22Rv1 (cell line): ENCODE measurements at regions not wholly inside any gene's neighbourhood (a gene's known extent, or its start where the extent isn't known, plus 50 kb on each side); places are given as distances from the start of the nearest gene placed in this dataset.

ENCODE experiments used
- H3K27ac ChIP-seq: fragments of 450-650 bp; 2 replicates; pipeline ENCODE4 v1.5.1; 2017
- ZFX ChIP-seq: fragments of 450-650 bp; IDR thresholded peaks from 2 replicates; pipeline ENCODE4 v1.6.1; 2017; ENCODE audit warnings: antibody characterized with exemption, borderline replicate concordance
- TF ChIP-seq, protein P1 (sequence below): fragments of 450-650 bp; IDR thresholded peaks from 2 replicates; pipeline ENCODE4 v1.5.1; 2017; ENCODE audit warnings: mild to moderate bottlenecking

DNA sequence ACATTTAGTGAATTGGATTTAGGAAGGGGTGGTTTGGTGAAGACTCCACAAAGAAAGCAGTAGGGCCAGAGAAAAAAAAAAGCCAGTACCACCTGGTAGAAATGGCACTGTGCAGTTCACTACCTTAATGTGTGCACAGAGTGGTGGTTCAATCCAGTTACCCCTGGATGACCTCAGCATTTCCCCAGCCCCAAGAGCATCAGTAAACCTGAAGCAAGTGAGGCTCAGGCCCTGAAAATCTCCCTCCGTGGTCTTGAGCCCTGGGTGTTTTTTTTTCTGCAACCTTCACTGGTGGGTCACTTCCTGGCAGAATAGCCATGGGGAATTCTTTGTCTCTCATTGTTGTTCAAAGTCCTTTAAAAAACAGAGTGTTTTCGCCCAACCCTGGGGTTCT, 202.9 kb downstream of the GADD45G start:
- TF ChIP-seq, protein P1, sequence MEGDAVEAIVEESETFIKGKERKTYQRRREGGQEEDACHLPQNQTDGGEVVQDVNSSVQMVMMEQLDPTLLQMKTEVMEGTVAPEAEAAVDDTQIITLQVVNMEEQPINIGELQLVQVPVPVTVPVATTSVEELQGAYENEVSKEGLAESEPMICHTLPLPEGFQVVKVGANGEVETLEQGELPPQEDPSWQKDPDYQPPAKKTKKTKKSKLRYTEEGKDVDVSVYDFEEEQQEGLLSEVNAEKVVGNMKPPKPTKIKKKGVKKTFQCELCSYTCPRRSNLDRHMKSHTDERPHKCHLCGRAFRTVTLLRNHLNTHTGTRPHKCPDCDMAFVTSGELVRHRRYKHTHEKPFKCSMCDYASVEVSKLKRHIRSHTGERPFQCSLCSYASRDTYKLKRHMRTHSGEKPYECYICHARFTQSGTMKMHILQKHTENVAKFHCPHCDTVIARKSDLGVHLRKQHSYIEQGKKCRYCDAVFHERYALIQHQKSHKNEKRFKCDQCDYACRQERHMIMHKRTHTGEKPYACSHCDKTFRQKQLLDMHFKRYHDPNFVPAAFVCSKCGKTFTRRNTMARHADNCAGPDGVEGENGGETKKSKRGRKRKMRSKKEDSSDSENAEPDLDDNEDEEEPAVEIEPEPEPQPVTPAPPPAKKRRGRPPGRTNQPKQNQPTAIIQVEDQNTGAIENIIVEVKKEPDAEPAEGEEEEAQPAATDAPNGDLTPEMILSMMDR: no peak
- no peak for TF ChIP-seq ZFX
- no peak overlapping the region for H3K27ac ChIP-seq

DNA sequence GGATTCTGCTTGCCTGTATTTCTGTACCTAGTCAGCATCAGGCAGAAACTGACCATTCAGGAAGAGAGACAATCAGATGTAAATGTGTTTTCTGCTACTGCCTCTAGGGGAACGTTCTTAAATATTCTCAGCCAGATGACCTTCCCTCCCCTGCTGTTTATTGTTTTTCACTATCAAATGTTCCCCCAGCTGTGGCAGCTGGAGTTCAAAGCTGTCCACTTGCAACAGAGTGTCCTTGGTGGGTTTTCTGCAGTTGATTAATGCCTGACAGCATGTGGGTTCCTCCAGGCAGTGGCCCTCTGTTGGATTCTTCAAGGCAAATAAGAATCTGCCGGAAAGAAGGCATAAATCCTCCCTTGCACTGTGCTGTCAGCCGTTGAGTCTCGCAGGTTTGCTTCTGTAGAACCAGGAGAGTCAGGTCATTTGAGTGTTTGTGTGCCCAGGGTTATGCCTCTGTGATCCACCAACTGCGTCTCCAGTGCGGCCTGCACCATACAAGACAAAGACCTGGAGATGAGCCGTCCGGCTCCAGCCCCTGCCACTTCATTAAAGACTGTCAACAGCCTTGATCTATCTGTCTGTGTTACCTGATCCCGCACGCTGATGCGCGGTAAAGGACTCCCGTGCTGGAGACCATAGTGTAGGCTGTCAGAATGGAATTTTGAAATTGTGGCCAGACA, 203.4 kb downstream of the GADD45G start:
- H3K27ac ChIP-seq: no peak overlapping the region
- TF ChIP-seq, protein P1: no peak

DNA sequence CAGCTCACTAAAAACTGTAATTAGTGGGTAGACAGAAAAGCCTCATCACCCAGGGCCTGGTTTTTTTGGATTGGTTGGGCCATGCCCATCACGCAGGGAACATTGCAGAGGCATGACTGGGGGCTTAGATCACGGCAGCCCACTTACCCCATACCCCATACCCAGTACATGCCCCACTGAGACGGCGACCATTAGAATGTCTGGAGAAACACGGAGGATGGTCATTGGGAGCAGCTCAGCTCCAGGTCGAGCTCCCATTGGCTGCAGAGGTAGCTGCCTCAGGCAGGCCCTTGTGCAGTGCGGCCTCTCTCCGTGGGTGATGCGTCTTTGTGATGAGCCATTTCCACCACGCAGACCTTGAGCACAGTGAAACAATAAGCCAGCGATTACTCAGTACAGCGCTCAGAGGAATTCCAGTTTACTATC, 204.0 kb downstream of the GADD45G start:
- TF ChIP-seq ZFX: no peak
- TF ChIP-seq, protein P1: no peak
- no peak overlapping the region for H3K27ac ChIP-seq

DNA sequence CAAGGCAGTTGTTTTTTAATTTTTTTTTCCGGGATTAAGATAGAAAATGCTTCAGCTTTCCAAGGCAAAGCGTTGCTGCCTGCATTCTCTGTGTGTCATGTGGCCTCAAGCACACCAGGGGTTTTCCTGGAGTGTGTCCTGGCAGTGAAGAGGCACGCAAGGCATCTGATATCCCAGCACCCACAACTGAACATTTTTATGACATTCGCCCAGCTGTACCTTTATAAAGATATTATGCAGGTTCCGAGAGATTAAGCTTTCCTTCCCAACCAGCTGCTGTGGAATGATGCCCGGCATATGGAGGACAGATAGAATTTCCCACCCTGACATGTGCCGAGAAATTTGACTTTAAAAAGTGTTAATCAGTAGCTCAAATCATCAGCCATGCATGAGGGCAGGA, 205.6 kb downstream of the GADD45G start:
- TF ChIP-seq ZFX: no peak
- TF ChIP-seq, protein P1: no peak

DNA sequence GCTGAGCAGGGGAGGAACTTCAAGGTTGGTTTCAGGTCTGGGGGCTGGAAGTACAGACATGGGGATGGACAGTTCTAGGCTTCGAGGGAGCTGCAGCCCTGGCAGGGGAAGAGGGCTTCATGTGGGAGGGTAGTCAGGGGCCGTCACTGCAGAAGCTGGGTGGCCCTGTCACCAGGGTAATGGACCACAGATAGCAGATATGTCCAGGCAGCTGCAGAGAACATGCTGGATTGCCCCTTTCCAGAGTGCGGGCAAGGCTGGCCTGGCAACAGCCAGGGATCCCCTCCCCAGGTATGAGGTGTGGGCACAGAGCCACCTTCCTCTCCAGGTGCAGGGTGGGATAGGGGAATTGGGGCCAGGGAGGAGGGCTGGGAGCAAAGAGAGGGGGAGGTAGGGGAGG, 206.5 kb downstream of the GADD45G start:
- no peak overlapping the region for H3K27ac ChIP-seq
- TF ChIP-seq, protein P1: no peak
- no peak for TF ChIP-seq ZFX

More for the DNA sequence above, 205.6 kb downstream of the GADD45G start:
- no peak overlapping the region for H3K27ac ChIP-seq

DNA sequence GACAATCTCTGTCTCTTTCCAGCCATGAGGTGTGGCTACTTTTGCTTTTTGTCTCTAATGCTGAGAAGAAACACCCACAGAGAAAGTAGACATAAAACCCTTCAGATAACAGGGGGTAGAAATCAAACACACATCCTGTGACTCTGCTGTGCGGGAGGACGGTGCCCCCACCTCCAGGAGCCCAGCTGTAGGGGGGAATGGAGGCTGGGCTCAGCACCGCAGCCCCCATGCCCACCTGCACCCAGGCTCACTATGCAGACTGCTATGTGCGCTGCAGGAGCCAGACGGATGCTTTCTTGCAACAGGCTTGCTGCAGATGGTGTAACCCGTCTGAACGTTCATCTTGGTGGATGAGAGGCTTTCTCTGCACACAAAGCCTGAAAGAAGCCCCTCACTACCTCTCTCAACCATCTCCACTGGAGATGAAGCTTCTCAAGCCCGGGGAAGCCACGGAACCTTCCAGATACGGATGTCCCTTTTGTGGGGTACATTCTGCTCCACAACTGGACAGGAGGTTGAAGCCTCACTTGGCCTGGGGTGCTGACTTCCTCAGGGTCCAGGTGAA, 207.2 kb downstream of the GADD45G start:
- no peak overlapping the region for H3K27ac ChIP-seq

More for the DNA sequence above, 207.2 kb downstream of the GADD45G start:
- TF ChIP-seq, protein P1: no peak
- TF ChIP-seq ZFX: no peak
